ENCODE measurements at regions not wholly inside any gene's neighbourhood (a gene's known extent, or its start where the extent isn't known, plus 50 kb on each side); places are given as distances from the start of the nearest gene placed in this dataset.

DNA sequence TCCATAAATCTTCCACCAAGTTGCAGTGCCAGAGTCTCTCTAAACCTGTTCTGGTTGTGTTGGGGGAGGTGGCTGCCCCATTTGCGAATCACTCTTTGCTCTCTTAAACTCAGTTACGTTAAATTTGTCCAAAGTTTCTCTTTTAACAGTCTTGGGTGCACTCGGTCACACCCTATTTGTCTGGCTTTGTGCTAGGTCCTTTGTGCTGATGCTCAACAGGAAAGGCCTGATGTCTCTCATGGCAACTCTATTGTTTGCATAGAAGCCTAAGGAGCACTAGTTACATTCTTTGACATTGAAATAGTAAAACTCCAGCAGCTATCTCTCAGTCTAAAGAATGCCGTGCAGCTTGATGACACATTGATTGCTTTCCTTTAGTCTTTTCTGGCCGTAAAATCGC lies 105.1 kb downstream of the TRMT11 start:
- no peak for DNase-seq (ENCODE audit: low spot score)

GRCh38 chr6:126093108-126093507 lies 106.8 kb downstream of the TRMT11 start:
- DNase-seq (ENCODE audit: low spot score) = no peak

DNA sequence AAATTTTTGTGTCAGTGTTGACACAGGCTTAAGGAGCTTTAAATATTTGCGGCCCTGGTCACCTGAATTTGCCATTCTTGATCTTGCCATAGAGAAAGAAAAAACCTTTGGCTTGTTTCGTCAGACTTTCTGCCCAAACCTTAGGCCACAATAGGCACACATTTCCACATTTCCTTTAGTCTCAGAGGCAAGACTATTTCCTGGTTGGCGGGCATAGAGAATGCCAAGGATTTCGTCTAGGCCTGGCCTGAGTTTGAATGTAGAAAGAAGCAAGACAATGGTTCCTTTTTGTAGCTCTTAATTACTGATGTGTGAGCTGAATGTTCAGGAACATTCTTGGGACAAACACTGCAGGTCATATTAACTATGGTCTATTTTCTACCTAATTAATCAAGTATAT lies 108.1 kb downstream of the TRMT11 start:
- no peak for DNase-seq (ENCODE audit: low spot score)

- no peak for DNase-seq (ENCODE audit: low spot score)
These were observed 114.0 kb downstream of the TRMT11 start for GRCh38 chr6:126100386-126100785.

DNA sequence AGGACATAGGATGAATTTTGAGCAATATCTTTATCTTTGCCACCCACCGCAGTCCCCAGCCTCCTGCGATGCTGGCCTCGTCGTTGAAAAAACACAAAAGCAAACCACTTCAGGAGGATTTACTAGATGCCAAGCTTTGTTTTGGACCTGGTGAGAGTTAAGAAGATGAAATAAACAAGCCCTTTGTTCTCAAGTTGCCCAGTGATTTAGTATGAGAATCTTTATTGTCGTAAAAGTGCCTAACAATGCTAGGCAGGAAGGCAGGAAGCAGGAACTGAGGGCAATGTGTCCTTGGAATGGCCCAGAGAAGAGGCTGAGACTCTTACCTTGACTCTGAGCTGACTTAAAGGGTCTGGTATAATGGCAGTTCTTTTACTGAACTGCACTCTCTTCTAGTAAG lies 116.0 kb downstream of the TRMT11 start:
- no peak for DNase-seq (ENCODE audit: low spot score)

- DNase-seq (ENCODE audit: low spot score) = no peak
These were observed 117.7 kb downstream of the TRMT11 start for GRCh38 chr6:126103993-126104392.

DNA sequence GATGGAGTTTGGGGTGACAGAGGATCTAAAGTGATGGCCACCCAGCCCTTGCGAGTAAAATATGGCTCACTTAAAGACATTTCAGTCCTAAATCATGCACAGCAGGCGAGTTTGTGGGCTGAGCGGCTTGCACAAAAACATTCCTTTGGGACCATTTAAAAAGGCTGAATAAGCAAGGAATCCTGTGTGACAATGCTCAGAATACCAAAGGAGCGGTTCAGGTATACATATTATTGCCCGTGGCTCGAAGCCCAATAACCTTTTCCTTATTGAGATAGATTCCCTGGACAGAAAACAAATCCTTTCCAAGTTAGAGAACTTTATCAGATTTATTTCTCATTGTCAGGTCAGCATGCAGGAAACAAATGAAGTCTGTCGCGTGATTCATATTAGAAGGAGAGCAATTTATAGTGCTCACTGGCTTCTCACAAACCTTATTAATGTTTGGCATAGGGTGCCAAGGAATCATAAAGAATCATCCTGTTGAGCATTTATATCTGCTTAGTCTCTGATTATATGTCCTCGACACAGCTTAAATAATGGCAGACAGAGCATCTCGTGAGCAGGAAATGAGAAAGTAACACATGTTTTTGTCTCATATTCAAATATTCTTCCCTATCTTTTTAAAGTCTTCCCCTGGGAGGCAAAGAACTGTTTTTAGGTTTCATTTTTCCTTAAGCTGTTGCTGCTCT lies 121.3 kb downstream of the TRMT11 start:
- DNase-seq (ENCODE audit: low spot score) = no peak

GRCh38 chr6:126110512-126111270 lies 124.4 kb downstream of the TRMT11 start:
- DNase-seq (ENCODE audit: low spot score) = no peak

GRCh38 chr6:126111327-126111726 lies 125.0 kb downstream of the TRMT11 start:
- DNase-seq (ENCODE audit: low spot score) = no peak

DNA sequence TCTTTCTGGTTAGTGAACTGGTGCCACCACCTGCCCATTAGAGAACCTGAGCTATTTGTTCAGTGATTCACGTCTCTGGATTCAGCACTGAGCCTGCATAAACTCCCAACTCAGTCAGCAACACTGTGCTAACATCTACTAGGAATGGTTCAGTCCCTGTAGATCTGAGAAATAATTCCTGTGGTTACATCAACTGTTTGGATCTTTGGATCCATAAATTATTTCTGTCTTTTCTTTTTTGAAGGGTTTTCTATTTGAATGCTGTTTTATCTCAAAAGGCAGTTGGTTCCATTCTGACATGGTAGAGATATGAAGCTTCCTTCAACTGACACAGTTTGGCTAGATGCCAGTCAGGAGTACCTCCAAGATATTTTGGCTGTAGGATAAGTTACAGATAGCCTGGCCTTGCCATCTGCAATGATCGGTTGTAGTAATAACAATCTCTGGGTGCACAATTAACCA lies 125.9 kb downstream of the TRMT11 start:
- no peak for DNase-seq (ENCODE audit: low spot score)

DNA sequence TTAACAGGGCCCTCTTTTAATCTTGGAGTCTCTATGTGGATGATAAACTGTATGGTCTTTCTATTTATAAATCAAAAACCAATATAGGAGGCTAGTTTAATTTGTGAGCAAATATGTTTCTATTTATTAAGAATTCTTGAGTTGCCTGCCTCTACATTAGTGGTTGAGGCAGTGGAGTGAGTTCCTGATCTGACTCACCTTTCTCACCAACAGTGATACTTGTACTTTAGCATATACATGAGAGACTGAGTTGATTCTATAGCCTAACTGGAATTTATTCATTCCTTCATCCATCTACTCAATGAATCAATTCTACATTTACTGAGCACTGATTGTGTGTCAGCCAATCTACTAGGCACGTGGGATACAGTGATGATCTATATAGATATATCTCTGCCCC lies 126.9 kb downstream of the TRMT11 start:
- DNase-seq (ENCODE audit: low spot score) = no peak

DNA sequence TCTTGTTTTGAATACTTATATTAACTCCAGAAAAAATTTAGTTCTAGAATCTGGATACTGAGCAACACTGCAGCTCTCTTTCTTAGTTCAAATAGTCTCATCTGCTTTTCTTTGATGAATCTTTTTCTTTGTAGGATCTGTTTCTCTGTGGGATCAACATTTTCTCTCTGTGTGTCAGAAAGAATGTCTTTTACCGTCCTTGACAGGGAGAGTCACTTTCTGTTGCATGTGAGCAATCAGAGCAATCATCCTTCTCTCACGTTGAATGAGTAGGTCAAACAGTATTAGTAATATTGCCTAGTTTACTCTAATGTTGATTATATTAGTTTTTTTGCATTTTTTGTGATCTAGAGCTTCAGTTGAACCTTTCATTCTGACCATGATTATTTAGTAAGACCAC lies 130.9 kb downstream of the TRMT11 start:
- no peak for DNase-seq (ENCODE audit: low spot score)

GRCh38 chr6:126118058-126118755 lies 131.9 kb downstream of the TRMT11 start:
- no peak for DNase-seq (ENCODE audit: low spot score)

DNA sequence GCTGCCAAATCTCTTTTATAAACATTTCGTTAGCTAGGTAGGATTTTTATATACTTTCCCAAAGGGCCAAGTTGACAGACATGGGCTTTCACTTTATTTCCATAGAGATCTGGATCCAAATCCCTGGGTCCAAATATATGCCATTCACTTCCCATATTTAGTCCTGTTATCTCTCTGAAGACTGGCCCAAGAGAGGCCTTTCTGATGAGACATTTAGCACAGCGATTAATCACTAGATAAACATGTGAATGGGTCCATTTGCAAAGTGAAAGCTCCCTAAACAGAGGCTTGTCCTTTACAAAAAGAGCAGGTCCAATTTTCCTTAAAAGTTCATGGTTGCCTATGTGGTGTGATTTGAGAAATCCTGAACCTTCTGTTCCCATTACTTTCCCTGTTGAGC lies 132.6 kb downstream of the TRMT11 start:
- DNase-seq (ENCODE audit: low spot score) = no peak

DNA sequence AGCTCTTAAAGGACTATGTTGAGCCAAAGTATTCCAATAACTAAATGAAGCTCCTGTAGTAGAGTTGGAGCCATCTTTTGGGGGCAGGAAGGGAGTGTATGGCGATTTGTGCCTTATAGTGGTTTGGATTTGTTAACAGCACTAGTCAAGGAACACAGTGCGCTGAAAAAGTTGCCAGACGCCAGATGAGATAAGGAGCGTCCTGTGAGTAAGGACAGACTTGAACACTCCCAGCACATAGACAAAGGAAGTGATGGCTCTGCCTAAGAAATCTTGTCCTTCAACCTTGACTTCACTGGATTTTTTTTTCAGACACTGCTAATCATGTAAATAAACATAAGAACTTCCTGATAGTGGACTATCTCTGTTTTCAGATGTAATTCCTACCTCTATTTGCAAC lies 136.9 kb downstream of the TRMT11 start:
- DNase-seq (ENCODE audit: low spot score) = no peak

- DNase-seq (ENCODE audit: low spot score) = peak; percentile 22
These were observed 141.3 kb downstream of the TRMT11 start for GRCh38 chr6:126127659-126128058.

- DNase-seq (ENCODE audit: low spot score) = peak; percentile 42
These were observed 144.9 kb downstream of the TRMT11 start for GRCh38 chr6:126131246-126131645.

GRCh38 chr6:126133984-126134383 lies 147.6 kb downstream of the TRMT11 start:
- DNase-seq (ENCODE audit: low spot score) = no peak

- no peak for DNase-seq (ENCODE audit: low spot score)
These were observed 148.2 kb downstream of the TRMT11 start for GRCh38 chr6:126134491-126134890.

GRCh38 chr6:126140015-126140414 lies 153.7 kb downstream of the TRMT11 start:
- no peak for DNase-seq (ENCODE audit: low spot score)

- DNase-seq (ENCODE audit: low spot score) = no peak
These were observed 157.5 kb downstream of the TRMT11 start for GRCh38 chr6:126143761-126144251.

- DNase-seq (ENCODE audit: low spot score) = no peak
These were observed 159.0 kb downstream of the TRMT11 start for GRCh38 chr6:126145351-126145750.

GRCh38 chr6:126147291-126147815 lies 161.0 kb downstream of the TRMT11 start:
- DNase-seq (ENCODE audit: low spot score) = no peak

Measured in D341Med (cell line).